ENCODE measurements at regions not wholly inside any gene's neighbourhood (a gene's known extent, or its start where the extent isn't known, plus 50 kb on each side); places are given as distances from the start of the nearest gene placed in this dataset.
"Not testable (repeated sequence)": the region's sequence is repeated elsewhere in the genome, so short reads cannot be mapped to it uniquely, and the experiment has no call there.

DNA sequence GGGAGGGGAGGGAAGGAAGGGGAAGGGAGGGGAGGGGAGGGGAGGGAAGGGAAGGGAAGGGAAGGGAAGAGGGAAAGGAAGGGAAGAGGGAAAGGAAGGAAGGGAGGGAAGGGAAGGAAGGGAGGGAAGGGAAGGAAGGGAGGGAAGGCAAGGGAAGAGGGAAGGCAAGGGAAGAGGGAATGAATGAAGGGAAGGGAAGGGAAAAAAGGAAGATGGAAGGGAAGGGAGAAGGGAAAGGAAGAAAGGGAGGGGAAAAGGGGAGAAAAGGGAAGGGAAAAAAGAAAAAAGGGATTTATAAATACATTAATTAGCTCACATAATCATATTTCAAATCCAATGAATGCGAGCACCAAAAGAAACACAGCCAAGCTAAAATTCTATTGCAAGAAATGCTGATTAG is 202.9 kb upstream of the LRRTM4 start:
- no peak for DNase-seq

DNA sequence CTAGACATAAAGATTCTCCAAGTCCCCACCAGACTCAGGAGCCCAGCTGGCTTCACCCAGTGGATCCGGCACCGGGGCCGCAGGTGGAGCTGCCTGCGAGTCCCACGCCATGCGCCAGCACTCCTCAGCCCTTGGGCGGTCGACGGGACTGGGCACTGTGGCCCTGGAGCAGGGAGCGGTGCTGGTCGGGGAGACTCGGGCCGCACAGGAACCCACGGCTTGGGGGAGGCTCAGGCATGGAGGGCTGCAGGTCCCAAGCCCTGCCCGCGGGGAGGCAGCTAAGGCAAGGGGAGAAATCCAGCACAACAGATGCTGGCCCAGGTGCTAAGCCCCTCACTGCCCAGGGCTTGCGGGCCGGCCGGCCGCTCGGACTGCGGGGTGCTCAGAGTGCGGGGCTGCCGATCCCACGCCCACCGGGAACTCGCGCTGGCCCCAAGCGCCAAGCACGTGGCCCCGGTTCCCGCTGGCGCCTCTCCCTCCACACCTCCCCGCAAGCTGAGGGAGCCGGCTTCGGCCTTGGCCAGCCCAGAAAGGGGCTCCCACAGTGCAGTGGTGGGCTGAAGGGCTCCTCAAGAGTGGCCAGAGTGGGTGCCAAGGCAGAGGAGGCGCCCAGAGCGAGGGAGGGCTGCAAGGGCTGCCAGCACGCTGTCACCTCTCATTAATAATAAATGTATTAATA is 212.6 kb upstream of the LRRTM4 start:
- DNase-seq = peak; percentile 16

GRCh38 chr2:77737236-77737635 is 215.1 kb upstream of the LRRTM4 start:
- no peak for DNase-seq

DNA sequence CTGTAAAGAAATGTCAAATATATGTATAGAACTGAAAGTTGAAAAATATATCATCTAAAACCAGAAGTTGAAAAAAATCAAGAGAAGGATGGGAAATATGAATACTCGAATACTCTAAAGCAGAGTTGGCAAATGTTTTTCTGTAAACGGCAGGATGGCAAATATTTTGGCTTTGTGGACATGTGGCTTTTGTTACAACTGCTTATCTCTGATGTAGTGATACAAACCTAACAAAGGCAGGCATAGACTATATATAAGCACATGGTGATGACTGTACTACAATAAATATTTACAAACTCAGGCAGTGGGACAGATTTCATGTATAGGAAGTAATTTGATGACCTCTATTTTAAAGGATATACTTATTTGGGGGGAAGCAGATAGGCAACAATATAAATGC is 224.6 kb upstream of the LRRTM4 start:
- DNase-seq = no peak

GRCh38 chr2:77753710-77754345 is 231.7 kb upstream of the LRRTM4 start:
- DNase-seq = not testable (repeated sequence)

DNA sequence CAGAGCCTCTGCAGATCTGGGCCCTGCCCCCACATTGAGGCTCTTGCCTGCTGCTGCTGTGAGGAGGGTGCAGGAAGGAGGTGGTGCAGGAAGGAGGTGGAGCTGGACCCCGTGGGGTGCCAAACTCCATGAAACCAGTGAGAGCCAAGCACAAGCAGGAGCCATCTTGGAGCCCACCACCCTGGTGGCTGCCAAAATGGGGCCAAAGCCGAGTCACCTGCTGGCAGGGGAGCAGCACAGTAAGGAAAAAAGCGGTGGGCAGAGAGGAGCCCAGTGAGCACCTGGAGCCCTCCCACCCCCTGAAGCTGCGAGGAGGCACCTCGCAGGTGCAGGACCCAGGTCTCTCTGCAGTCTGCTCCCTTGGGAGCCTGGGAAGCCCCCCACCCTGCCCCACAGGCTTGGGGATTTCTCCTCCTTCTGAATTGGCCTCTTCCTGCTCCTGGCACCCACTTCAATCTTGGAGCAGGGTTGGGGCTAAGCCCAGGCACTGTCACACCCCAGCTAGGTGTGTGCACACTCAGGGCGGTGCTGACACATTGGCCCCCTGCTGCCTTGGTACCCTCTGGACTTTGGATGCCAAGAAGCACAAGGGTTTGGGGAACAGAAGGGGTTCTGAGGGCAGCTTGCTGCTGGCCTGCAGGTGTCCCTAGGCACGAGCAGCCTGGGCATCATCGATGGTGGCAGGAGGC is 245.4 kb upstream of the LRRTM4 start:
- no peak for DNase-seq

GRCh38 chr2:77768508-77768907 is 246.3 kb upstream of the LRRTM4 start:
- no peak for DNase-seq

DNA sequence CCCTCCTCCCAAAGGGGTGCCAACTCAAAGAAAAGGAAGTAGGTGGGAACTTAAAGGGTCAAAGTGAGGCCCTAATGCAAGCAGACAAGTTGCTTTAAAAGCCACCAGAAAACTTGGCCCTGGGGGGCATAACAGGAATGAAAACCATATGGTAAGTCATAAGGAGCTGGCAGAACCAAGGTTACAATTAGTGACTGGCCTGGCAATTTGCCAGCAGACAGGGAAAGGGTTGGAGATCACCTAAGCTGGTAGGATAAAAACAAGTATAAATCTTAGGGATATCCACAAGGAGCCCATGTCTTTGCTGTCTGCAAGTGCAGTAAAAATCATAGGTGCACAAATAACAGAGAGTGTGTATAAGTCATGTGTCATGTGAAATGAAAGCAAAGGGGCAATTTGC is 256.7 kb upstream of the LRRTM4 start:
- DNase-seq = no peak

- DNase-seq = not testable (repeated sequence)
These were observed 271.3 kb upstream of the LRRTM4 start for GRCh38 chr2:77793500-77793899.

- no peak for DNase-seq
These were observed 274.2 kb upstream of the LRRTM4 start for GRCh38 chr2:77796397-77796796.

DNA sequence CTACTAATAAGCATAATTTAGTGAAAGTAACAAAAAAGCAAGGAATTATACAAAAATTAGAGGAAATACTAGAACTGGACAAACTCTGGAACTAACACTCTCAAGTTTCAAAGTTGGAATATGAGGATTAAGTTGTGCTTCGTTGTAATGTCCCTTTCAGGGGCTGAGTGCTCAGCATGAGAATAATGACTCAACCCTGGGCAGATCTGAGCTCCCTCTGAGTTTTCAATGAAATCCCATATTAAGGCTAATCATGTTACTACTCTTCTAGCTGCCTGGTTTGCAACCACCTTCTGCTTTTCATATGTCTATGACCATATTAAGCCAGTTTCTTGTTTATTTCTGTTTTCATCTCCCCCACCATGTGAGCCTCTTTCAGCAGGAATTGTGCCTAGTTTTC is 274.9 kb upstream of the LRRTM4 start:
- no peak for DNase-seq

GRCh38 chr2:77800410-77800809 is 278.2 kb upstream of the LRRTM4 start:
- no peak for DNase-seq

DNA sequence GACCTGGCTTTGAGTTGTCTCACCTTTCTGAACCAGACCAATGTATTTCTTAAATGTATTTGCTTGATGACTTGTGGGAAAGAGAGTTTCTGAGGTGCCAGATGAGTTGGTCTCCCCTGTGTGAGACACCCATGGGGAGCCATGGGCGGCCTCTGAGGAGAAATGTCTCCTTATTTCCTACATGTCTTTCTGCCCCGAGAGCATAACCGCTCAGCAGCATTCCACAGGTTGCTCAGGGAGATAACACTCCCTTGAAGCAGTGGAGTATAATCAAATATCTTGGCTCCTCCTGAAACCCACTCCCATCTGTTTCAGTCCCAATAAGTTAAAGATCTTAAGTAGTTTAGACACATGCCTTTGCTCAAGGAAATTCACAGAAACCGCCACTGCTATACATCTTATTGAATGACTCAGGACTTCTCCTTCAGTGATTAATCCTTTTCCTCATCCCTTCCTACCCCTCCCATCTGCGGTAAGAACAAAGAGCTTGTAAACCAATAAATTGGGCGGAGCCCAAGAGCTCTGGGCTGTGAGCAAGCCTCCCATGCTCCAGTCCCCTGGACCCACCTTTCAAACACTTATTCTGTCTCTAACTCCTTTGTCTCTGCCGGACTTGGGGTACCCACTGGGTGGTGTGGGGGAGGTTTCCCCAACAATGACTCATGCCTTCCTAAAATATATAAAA is 285.5 kb upstream of the LRRTM4 start:
- no peak for DNase-seq

GRCh38 chr2:77808599-77808998 is 286.4 kb upstream of the LRRTM4 start:
- DNase-seq = no peak

GRCh38 chr2:77813599-77813998 is 291.4 kb upstream of the LRRTM4 start:
- DNase-seq = no peak

DNA sequence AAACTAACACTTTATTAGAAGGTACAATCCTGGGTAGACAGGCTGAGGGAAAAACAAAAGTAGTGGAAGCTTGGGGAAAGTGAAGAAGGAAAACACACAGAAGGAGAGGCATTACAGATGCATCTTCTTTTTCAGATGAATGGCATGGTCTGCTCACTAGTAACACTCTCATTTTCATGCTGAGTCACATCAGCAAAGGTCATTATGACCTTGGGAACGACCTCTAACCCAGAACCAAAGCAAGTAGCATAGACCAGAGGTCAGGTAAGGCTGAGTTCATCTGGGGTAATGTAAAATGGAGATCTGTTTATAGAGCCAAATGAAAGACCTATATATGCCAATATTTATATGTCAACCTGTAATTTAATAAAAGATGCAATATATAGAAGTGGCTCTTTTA is 294.4 kb upstream of the LRRTM4 start:
- DNase-seq = no peak

- DNase-seq = no peak
These were observed 296.0 kb upstream of the LRRTM4 start for GRCh38 chr2:77818186-77818585.

DNA sequence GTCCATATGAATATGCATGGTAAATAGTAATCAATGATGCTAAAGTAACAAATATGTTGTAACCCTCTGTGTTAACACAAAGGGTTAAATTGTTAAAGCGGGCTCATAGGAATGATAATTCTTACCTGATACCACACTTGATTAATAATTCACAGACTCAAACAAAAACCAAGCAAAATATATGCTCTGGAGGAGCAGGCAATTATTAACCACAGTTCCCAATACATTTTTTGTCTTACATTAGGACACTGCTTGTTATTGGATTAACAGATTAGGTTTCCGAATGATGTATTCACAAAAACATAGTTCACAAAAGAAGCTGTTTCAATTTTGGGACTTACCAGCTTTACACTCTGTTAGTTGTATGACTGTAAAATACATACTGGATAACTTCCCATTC is 300.9 kb upstream of the LRRTM4 start:
- DNase-seq = no peak

DNA sequence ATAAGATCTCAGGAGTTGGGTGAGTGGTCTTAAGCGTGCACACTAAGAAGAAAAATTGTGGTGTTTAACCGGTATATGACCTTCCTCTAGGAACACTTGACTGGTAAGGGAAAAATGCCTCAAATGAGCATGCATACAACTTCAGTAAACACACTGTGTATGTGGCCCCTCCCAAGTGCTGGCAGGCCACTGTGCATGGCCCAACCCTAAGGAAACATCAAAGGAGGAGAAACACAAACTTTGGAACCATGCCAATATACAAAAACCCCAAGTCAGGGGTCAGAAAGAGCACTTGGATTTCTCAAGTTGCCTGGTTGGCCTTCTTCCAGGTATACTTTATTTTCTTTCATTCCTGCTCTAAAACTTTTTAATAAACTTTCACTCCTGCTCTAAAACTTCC is 308.9 kb upstream of the LRRTM4 start:
- DNase-seq = no peak

DNA sequence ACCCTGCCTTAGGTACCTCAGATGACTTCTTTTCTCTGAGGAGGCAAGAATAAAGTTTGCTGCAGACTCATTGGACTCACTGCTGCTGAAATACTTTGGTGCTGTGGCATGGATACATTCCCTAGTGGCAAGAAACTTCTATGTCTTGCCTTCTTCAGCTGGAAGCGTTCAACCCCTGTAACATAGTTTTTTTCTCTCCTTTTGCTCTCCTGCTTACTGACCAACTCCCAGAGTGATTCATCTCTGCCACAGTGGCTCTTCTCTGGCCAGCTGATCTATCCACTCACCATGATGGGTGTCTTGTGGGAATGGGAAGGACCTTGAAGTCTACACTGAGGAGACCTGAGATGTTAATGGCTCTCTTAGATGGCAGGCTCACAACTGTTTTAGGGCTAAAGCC is 309.3 kb upstream of the LRRTM4 start:
- no peak for DNase-seq

GRCh38 chr2:77831898-77832297 is 309.7 kb upstream of the LRRTM4 start:
- DNase-seq = no peak

DNA sequence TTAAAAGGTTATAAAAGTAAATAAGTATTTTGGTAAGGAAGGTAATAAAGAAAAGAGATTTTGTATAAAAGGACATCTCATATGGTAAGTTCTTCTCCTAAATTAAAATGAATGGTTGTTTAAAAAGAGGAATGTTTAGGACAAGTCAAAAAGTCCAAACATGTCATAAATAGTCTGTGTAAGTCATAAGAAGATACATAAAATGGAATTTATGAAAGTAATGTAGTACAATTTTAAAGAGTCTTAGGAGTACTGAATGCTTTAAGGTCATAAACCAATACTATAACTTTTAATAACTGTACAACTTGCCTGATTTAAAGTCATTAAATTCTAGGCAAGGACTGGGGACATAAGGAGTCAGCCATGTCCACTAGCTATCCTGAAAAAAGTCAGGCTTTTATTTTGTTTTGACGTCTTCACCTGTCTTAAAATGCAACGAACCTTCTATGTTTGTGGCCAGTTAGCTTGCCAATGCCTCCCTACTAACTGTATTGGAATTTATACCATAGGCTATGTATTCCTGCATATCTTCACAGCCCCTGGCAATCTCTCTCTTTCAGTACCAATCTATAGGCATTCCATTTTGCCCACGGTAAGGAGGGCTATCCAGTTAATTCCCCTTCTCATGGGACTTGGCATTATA is 312.3 kb upstream of the LRRTM4 start:
- no peak for DNase-seq

GRCh38 chr2:77838441-77838840 is 316.3 kb upstream of the LRRTM4 start:
- no peak for DNase-seq

All from CD4-positive, alpha-beta T cell treated with Interleukin-15 for 1 hour (primary cell).